HEK293T (cell line): ENCODE measurements at regions not wholly inside any gene's neighbourhood (a gene's known extent, or its start where the extent isn't known, plus 50 kb on each side); places are given as distances from the start of the nearest gene placed in this dataset.

Experiments used
- CTCF ChIA-PET: fragments of 350-600 bp; formaldehyde crosslinking; extraction: SDS; loops from one replicate; lab custom pipeline; 2021; ENCODE audit warnings: antibody characterized with exemption, inconsistent platforms; lab: Yijun Ruan, JAX
- POLR2A ChIA-PET: fragments of 350-600 bp; formaldehyde crosslinking; extraction: SDS; loops from one replicate; lab custom pipeline; 2020; ENCODE audit warnings: antibody characterized with exemption, inconsistent platforms; lab: Yijun Ruan, JAX
- DNase-seq: peaks from one replicate; pipeline ENCODE4 v3.0.0; 2012; ENCODE audit warnings: mixed read lengths; ENCODE audit errors: extremely low spot score
- ARNT ChIP-seq: fragments of 450-650 bp; IDR thresholded peaks from 2 replicates; pipeline ENCODE4 v1.6.1; 2017; ENCODE audit warnings: mild to moderate bottlenecking
- BHLHE40 ChIP-seq: fragments of 450-650 bp; IDR thresholded peaks from 2 replicates; pipeline ENCODE4 v1.6.1; 2016; ENCODE audit warnings: mild to moderate bottlenecking, moderate library complexity, borderline replicate concordance
- CTBP1 ChIP-seq: fragments of 450-650 bp; IDR thresholded peaks from 2 replicates; pipeline ENCODE4 v1.6.1; 2016; ENCODE audit warnings: borderline replicate concordance
- ELF4 ChIP-seq: fragments of 450-650 bp; IDR thresholded peaks from 2 replicates; pipeline ENCODE4 v1.6.1; 2017; ENCODE audit warnings: antibody characterized with exemption
- FOXA1 ChIP-seq: fragments of 450-650 bp; IDR thresholded peaks from 2 replicates; pipeline ENCODE4 v1.6.1; 2016; ENCODE audit warnings: mild to moderate bottlenecking
- FOXK2 ChIP-seq: fragments of 450-650 bp; IDR thresholded peaks from 2 replicates; pipeline ENCODE4 v1.6.1; 2016; ENCODE audit warnings: mild to moderate bottlenecking
- FOXM1 ChIP-seq: fragments of 450-650 bp; IDR thresholded peaks from 2 replicates; pipeline ENCODE4 v1.6.1; 2017; ENCODE audit warnings: mild to moderate bottlenecking, borderline replicate concordance
- HDGF ChIP-seq: fragments of 450-650 bp; IDR thresholded peaks from 2 replicates; pipeline ENCODE4 v1.6.1; 2017; ENCODE audit warnings: antibody characterized with exemption, borderline replicate concordance
- L3MBTL2 ChIP-seq: fragments of 450-650 bp; conservative IDR thresholded peaks from 2 replicates; pipeline ENCODE4 v1.6.1; 2016; ENCODE audit warnings: mild to moderate bottlenecking
- LEF1 ChIP-seq: fragments of 450-650 bp; IDR thresholded peaks from 2 replicates; pipeline ENCODE4 v1.6.1; 2017; ENCODE audit warnings: mild to moderate bottlenecking, borderline replicate concordance
- NFRKB ChIP-seq: fragments of 450-650 bp; IDR thresholded peaks from 2 replicates; pipeline ENCODE4 v1.6.1; 2016; ENCODE audit warnings: mild to moderate bottlenecking, moderate library complexity
- SP1 ChIP-seq: fragments of 450-650 bp; IDR thresholded peaks from 2 replicates; pipeline ENCODE4 v1.6.1; 2017
- SUZ12 ChIP-seq: fragments of 450-650 bp; IDR thresholded peaks from 2 replicates; pipeline ENCODE4 v1.6.1; 2016; ENCODE audit warnings: mild to moderate bottlenecking
- TARDBP ChIP-seq: fragments of 450-650 bp; IDR thresholded peaks from 2 replicates; pipeline ENCODE4 v1.6.1; 2016
- ZNF384 ChIP-seq: fragments of 450-650 bp; IDR thresholded peaks from 2 replicates; pipeline ENCODE4 v1.6.1; 2016
- TF ChIP-seq, protein P1 (sequence below): fragments of 450-650 bp; IDR thresholded peaks from 2 replicates; pipeline ENCODE4 v1.6.1; 2016

- POLR2A ChIA-PET, result no interaction called here
Measured at GRCh38 chr3:14301558-14301957, 100.8 kb upstream of the SLC6A6 start.

DNA sequence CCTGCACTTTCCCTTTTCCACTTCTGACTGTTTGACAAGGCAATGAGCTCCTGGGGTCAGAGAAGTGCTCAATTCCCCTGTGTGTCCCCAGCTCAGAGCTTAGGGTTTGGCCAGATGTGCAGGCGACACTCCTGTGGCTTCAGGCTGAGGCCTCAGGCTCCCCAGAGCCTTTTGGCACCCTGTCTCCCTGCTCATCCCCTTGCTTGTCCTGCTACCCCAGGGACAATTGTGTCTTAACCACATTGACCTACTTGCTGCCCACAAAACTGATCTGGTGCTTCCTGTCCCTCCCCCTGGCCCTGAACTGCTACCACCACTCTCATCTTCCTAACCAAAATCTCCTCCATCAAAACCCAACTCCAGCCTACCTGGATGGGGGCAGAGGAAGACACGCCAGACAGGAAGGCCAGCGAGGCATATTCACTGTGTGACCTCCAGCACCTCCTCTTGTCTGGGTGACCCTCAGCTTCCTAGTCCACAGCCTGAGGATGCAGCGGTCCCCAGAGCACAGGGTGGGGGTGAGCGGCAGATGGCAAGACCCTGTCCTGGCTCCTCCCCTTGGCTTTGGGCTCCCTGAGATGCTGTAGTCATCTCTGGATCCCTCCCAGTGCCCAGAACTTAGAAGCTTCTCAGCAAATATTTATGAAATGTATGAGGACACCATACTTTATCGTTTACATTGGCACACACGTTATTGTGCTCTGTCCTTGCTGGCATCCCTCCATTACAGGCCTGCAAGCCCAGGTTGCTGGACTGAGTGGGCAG, 98.9 kb upstream of the SLC6A6 start:
- no peak for DNase-seq
- ChIA-PET POLR2A (no interaction called here), CTCF (no interaction called here)
- no peak for TF ChIP-seq L3MBTL2
- TF ChIP-seq HDGF, result no peak
- no peak for TF ChIP-seq CTBP1

More at GRCh38 chr3:14301558-14301957, 100.8 kb upstream of the SLC6A6 start:
- CTCF ChIA-PET, result no interaction called here
- TF ChIP-seq, protein P1, sequence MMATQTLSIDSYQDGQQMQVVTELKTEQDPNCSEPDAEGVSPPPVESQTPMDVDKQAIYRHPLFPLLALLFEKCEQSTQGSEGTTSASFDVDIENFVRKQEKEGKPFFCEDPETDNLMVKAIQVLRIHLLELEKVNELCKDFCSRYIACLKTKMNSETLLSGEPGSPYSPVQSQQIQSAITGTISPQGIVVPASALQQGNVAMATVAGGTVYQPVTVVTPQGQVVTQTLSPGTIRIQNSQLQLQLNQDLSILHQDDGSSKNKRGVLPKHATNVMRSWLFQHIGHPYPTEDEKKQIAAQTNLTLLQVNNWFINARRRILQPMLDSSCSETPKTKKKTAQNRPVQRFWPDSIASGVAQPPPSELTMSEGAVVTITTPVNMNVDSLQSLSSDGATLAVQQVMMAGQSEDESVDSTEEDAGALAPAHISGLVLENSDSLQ, result no peak
- no peak for TF ChIP-seq TARDBP
- no peak for TF ChIP-seq FOXM1
- DNase-seq, result no peak

DNA sequence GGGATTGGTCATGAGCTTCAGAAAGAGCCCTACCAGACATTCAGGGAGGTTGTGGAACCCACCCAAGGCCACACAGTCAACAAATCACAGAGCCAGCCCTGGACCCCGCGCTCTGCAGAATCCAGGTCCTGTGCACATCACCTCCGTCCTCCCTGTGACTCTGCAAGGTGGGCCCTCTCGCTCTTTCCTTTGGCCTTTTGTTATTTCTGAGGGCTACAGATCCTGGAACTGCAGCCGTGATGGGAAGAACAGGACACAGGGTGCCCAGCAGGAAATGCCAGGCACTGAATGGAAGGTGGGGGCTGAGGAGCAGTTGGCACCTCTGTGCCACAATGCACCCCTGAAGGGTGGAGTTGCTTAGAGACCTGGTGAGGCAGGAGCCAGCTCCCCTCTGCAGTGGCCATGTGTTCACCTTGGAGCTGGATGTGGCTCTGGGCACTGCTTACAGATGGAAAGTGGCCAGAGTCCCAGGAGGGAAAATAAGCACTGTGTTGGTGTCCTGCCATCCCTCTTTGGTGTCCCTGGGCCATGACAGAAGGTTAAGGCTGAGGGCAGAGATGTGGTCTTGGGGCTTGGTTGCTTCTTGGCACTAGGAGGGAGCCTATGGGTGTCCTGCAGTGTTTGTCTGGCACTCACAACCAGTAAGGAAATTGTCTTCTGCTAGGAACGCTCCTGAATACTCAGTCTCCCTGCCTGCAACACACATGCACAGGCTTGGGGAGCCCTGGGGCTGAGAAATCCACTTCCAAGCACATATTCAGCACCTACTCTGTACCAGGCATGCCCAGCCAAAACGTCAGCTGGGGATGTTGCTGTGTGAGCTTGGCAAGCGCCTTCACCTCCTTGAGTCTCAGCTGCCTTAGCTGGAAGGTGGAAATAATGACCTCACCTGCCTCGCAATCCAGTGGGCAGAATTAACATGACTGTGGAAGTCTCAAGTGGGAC, 98.0 kb upstream of the SLC6A6 start:
- DNase-seq, result no peak
- TF ChIP-seq FOXA1, result no peak
- TF ChIP-seq ARNT, result no peak
- TF ChIP-seq ELF4, result no peak
- TF ChIP-seq NFRKB, result no peak
- TF ChIP-seq FOXK2, result no peak
- no peak for TF ChIP-seq TARDBP
- no peak for TF ChIP-seq FOXM1
- no peak for TF ChIP-seq L3MBTL2
- TF ChIP-seq, protein P1, result no peak
- CTCF ChIA-PET, result interaction anchor here (0.7 kb wide), 2 partner anchors 138 to 1314 kb away, joined by 3 to 4 read pairs; no protein-coding TSS in a partner anchor
- POLR2A ChIA-PET, result no interaction called here

DNA sequence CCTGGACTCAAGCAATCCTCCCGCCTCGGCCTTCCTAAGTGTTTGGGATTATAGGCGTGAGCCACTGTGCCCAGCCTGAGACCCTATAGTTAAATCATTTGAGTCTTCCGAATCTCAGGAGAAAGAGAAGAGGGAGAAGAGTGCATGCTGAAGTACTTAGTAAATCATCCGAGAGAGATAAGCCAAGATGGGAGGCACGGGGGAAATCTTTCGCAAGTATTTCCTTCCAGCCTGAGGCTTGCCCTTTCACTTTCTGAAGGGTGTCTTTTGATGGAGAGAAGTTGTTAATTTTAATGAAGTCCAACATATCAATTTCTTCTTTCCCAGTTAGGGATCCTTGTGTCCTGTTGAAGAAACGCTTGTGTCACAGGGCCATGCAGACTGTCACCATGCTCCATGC, 97.1 kb upstream of the SLC6A6 start:
- TF ChIP-seq BHLHE40 (no peak), SP1 (no peak), HDGF (no peak), TARDBP (no peak), FOXA1 (no peak), NFRKB (no peak), SUZ12 (no peak), ZNF384 (no peak), FOXK2 (no peak), CTBP1 (no peak), LEF1 (no peak), ELF4 (no peak), ARNT (no peak), FOXM1 (no peak), L3MBTL2 (no peak)
- TF ChIP-seq, protein P1, result no peak
- DNase-seq, result no peak
- CTCF ChIA-PET, result interaction anchor here (0.7 kb wide), 2 partner anchors 137 to 1315 kb away, joined by 3 to 4 read pairs; no protein-coding TSS in a partner anchor
- POLR2A ChIA-PET, result no interaction called here

- POLR2A ChIA-PET, result no interaction called here
- no peak for DNase-seq
- CTCF ChIA-PET, result no interaction called here
- TF ChIP-seq NFRKB, result no peak
- no peak for TF ChIP-seq FOXA1
- TF ChIP-seq SUZ12, result no peak
- TF ChIP-seq FOXK2, result no peak
- no peak for TF ChIP-seq BHLHE40
Measured at GRCh38 chr3:14306142-14306541, 96.3 kb upstream of the SLC6A6 start.

GRCh38 chr3:14307656-14308302, 94.6 kb upstream of the SLC6A6 start:
- DNase-seq, result no peak
- POLR2A ChIA-PET, result no interaction called here
- CTCF ChIA-PET, result interaction anchor here (1.3 kb wide), 1 partner anchor 411 kb away, joined by 3 read pairs; no protein-coding TSS in a partner anchor
- TF ChIP-seq BHLHE40 (no peak), LEF1 (no peak), ELF4 (no peak), NFRKB (no peak), FOXK2 (no peak), SP1 (no peak)
- TF ChIP-seq, protein P1, result no peak
